HPDE6-E6E7 (cell line): ENCODE measurements at regions not wholly inside any gene's neighbourhood (a gene's known extent, or its start where the extent isn't known, plus 50 kb on each side); places are given as distances from the start of the nearest gene placed in this dataset.
"Not testable (repeated sequence)": the region's sequence is repeated elsewhere in the genome, so short reads cannot be mapped to it uniquely, and the experiment has no call there.

ENCODE experiments used
- DNase-seq: peaks from one replicate; pipeline ENCODE4 v3.0.0; 2011; ENCODE audit warnings: missing footprints; ENCODE audit errors: extremely low spot score

DNA sequence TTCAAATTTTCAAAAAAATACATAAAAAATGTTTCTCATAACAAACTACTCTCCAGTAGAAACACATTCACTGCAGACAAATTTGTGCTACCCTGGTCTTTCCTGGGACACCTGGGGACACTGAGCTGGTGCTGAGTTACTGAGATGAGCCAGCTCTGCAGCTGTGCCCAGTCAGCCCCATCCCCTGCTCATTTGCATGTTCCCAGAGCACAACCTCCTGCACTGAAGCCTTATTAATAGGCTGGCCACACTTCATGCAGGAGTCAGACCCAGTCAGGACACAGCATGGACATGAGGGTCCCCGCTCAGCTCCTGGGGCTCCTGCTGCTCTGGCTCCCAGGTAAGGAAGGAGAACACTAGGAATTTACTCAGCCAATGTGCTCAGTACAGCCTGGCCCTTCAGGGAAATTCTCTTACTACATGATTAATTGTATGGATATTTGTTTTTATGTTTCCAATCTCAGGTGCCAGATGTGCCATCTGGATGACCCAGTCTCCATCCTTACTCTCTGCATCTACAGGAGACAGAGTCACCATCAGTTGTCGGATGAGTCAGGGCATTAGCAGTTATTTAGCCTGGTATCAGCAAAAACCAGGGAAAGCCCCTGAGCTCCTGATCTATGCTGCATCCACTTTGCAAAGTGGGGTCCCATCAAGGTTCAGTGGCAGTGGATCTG, 1529.3 kb downstream of the RPIA start:
- DNase-seq, result not testable (repeated sequence)

DNA sequence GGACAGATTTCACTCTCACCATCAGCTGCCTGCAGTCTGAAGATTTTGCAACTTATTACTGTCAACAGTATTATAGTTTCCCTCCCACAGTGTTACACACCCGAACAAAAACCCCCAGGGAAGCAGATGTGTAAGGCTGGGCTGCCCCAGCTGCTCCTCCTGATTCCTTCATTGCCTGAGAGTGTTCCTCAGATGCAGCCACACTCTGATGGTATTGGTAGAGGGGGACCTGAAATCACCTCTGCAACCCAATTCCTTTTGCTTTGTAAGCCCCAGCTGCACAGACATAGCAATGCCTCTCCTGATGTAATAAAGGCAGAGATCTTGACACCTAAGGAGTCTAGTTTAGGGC, 1529.8 kb downstream of the RPIA start:
- no peak for DNase-seq

DNA sequence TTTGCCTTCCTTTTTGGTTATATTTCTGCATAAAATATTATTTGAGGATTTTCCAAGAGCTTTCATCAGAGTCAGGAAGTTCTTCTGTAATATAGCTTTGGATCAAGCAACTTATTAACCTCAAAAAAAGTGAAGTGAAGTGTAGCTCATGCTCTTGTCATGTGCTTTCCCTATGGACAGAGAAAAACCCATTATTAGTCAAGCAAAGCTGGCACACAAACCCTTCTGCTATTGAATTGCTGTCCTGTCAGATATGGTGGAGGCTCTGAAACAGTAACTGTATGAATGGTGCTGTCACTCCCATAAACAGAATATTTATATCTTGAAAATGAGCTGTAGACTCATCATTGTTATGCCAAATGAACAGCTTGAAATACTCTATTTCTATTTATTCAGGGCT, 1533.3 kb downstream of the RPIA start:
- DNase-seq, result not testable (repeated sequence)

DNA sequence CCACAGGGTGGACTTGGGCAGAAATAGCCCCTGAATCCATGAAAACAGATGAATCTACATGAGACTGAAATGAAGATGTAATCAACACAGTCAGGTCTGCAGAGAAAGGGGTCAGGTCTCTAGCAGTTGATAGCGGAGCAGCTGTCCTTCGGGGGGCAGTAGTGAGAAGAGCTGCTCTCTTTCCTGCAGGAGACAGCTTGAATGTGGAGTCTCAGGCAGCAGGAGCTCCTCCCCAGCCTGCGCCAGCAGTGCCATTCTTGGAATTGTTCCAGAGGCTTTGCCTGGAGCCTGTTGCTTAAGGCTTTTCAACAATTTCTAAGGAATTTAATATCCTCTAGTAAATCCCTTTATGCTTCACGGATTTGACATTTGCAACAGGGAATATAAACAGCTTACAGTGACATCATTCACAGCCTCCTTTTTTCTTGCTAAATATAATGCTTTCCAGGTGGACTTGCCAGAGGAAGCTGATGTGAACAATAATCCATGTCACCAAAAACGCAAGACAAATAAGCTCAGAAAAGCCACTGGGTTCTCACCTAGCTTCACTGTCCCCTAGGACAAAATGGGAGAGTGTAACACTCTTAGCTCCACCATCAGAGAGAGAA, 1535.1 kb downstream of the RPIA start:
- DNase-seq, result not testable (repeated sequence)

DNA sequence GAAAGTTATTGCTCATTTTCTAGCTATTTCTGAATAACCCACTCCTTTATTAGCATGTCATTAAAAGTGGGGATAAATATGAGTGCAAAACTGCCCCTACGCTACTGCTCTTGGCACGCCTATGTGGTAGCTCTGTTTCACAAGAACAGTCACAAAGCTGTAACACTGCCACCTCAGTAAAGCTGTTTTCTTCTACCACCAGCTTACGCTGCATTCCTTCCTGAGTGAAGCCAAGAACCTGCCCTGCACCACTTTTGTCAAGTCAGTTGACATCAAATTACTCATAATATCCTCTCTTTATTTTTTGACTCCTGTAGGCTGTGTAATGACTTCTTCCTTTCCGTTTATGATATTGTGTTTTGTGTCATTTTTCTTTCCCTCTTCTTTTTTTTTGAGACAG, 1539.7 kb downstream of the RPIA start:
- not testable (repeated sequence) for DNase-seq

DNA sequence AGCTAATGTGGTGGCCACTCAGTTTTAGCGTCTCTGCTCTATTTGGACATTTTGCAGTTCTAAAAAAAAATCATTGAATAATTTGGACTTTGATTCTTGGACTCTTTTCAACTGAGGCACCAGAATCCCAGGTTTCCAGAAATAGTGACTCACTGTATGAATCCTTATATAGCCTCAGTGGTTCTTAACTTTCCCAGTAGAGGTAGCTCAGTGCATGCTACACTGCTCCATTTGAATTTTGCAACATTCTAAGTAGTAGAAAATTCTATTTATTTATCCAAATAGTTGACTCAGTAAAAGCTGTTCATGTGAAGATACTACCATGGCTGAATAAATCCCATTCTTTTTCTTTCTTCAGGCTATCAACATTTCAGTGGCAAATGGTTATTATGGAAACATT, 1544.0 kb downstream of the RPIA start:
- not testable (repeated sequence) for DNase-seq

DNA sequence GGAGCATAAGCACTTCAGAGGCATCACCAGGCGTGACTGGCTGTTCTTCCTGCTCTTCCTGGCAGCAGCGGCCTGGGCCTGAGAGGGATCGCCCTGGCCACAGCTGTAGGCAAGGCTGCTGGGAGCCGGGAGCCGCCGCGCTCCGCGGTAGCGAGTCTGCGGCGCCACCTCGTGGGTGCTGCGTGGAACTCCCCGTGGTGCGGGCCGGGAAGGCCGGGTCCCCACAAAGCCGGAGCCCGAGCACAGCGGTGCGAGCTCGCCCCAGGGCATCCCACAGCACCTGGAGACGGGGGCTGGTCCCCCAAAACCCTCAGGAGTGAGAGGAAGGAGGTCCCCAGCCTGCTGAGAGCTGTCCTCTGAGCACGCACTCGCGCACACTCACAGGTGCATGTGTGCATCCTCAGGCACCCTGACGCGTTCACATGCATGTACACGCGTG, 1546.5 kb downstream of the RPIA start:
- DNase-seq, result not testable (repeated sequence)

DNA sequence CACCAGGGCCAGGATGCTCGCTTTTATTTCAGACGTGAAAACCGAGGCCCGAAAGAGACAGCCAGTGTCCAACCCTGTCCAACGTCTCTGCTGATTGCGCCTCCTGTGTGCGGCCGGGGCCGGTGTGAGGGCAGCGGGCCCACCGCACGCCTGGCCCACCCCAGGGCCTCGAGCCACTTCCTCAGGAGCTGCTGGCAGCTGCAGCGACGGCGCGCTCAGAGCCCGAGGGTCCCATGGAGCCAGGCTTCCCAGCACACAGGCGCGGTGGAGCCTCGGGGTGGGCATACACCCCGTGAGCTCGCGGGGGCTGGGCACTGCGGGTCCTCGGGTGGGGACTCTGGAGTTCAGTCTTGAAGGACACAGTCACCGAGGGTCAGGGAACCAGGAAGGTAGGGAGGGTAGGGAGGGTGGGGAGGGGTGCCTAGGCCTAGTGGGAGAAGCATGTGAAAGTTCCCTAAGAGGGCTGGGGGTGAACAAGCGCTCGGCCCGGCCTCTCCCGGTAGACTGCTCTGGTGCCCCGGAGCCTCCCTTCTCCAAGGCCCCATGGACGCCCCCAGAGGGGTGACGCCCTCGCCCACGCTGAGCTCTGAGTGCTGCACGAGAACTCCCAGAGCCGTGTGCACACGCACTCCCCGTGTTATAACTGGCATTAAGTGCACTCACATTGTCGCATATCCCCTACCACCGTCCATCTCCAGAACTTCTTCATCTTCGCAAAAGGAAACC, 1547.2 kb downstream of the RPIA start:
- DNase-seq, result not testable (repeated sequence)

DNA sequence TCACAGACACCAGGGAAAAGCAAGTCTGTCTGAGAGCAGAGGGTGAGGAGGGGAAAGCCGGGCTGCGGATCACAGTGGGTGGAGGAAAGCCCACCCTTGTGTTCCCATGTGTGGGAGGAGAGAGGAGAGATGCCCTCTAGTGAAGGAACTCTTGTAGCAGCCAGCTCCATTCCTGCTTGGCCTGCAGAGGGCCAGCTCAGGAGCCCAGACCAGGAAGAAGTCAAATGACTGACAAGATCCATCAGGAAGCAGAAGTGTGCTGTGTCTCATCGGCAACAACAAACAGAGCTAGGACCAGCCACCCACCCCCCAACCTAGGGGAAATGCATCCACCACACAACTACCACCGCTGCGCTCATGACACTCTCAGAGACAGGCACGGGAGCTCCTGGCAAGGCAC, 1548.3 kb downstream of the RPIA start:
- DNase-seq, result not testable (repeated sequence)

DNA sequence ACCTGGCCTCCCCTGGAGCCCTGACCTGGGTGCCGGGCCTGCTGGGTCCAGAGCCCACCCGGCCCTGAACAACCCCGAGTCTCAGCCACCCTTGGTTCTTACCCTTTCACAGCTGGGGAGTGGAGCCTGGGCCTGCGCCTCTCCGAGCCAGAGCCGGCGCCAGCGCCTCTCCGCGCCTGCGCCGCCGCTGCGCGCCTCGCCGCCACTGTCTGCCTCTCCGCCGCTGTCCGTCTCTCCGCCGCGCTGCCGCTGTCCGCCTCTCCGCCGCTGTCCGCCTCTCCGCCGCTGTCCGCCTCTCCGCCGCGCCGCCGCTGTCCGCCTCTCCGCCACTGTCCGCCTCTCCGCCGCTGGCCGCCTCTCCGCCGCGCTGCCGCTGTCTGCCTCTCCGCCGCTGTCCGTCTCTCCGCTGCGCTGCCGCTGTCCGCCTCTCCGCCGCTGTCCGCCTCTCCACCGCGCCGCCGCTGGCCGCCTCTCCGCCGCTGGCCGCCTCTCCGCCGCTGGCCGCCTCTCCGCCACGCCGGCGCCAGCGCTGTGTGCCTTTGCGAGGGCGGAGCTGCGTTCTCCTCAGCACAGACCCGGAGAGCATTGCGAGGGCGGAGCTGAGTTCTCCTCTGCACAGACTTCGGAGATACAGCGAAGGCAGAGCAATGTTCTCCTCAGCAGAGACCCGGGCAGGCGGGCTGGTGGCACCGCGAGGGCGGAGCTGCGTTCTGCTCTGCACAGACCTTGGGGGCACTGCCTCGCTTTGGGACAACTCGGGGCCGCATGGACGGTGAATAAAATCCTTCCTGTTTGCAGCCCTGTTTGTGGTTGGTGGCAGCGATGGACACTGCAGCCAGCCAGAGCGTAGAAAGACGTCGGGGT, 1553.7 kb downstream of the RPIA start:
- not testable (repeated sequence) for DNase-seq

DNA sequence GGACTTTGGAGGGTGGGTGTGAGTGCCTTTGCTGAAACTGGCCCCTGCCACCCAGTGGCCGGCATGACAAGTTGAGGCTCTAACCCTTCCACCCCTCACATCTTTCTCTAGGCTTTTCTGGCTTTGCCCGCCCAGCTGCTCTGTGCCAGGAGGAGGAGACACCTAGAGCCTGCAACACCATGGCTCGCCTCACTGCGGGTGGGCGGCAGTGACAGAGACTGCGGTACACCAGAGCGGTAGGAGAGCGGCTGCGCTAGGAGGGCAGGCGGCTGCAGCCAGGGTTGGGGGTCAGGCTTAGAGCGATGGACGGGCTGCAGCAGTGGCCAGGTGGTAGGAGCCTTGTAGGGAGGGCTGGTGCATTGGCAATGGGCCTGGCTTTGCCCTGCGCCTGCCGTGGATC, 1556.9 kb downstream of the RPIA start:
- not testable (repeated sequence) for DNase-seq

DNA sequence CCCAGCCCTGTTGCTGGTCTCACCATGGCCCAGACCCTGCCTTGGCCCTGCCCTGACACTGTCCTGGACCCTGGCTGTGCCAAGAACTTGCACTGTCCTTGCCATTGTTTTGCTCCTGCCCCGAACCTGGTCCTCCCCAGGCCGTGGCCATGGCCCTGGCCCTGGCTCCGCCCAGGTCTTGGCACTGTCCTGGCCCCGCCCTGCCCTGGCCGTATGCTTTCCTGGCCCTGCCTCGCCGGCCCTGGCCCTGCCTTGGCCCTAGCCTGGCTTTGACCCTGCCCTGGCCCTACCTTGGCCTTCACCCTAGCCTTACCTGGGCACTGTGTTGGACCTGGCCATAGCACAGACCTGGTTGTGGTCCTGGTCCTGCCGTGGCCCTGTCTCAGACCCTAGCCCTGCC, 1558.9 kb downstream of the RPIA start:
- not testable (repeated sequence) for DNase-seq

DNA sequence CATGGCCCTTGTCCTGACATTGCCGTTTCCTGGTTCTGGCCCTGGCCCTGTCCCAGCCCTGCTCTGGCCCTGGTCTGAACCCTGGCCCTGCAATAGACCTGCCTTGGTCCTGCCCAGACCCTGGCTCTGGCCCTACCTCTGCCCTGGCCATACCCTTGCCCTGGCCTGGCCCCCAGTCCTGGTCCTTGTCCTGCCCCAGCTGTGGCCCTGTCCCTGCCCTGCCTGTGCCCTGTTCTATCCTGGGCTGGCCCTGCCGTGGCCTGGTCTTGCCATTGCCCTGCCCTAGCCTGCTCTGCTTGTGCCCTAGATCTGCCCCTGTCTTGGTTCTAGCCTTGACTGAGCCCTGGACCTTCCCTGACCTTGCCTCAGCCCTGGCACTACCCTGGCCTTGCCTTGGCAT, 1560.1 kb downstream of the RPIA start:
- DNase-seq, result not testable (repeated sequence)

DNA sequence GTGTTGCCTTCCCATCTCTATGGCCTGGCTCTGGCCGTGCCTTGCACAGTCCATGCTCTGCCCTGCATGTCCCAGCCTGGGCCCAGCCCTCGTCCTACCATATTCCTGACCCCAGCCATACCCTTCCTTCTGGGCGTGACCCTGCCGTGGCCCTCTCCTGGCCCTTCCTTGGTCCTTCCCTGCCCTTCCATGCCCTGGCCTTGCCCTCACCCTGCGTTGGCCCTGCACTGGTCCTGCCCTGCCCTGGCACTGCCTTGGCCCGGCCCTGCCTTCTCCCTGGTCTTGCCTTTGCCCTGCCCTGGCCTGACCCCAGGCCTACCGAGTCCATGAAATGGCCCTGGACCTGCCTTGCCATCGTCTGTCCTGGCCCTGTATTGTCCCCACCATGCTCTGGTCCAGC, 1561.8 kb downstream of the RPIA start:
- DNase-seq, result not testable (repeated sequence)

DNA sequence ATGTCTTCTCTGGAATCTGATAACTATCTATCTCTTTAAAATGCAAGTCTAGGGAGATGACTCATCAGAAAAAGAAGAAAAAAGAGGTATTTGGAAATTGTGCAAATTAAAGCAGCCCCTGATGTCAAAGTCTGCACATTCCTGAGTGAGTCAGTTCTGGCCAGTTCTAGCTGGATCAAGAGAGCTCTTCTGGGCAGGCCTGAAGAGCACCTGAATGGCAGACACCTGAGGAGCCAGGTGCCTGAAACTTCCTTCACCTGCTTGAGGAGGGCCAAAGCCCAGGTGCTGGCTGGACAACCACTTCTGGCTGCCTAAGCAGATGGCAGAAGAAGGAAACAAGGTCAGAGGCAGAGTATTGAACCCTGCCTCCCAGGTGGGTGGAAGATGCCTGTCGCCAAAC, 1575.4 kb downstream of the RPIA start:
- DNase-seq, result not testable (repeated sequence)

DNA sequence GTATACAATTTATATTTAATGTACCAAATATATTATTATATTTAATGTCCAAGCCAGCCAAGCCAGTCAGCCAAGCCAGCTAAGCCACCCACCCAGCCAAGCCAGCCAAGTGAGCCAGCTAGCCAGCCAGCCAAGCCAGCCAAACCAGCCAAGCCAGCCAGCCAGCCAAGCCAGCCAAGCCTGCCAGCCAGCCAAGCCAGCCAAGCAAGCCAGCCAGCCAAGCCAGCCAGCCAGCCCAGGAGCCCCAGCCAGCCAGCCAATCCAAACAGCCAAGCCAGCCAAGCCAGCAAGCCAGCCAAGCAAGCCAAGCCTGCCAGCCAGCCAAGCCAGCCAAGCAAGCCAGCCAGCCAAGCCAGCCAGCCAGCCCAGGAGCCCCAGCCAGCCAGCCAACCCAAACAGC, 1596.3 kb downstream of the RPIA start:
- not testable (repeated sequence) for DNase-seq

DNA sequence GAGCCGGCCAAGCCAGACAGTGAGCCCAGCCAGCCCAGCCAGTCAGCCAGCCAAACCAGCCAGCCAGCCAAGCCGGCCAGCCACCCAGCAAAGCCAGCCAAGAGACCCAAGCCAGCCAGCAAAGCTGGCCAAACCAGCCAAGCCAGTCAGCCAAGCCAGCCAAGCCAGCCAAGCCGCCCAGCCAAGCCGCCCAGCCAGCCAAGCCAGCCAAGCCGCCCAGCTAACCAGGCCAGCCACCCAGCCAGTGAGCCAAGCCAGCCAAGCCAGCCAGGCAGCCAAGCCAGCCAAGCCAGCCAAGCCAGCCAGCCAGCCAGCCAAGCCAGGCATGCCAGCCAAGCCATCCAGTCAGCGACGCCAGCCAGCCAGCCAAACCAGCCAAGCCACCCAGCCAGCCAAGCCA, 1596.9 kb downstream of the RPIA start:
- not testable (repeated sequence) for DNase-seq

DNA sequence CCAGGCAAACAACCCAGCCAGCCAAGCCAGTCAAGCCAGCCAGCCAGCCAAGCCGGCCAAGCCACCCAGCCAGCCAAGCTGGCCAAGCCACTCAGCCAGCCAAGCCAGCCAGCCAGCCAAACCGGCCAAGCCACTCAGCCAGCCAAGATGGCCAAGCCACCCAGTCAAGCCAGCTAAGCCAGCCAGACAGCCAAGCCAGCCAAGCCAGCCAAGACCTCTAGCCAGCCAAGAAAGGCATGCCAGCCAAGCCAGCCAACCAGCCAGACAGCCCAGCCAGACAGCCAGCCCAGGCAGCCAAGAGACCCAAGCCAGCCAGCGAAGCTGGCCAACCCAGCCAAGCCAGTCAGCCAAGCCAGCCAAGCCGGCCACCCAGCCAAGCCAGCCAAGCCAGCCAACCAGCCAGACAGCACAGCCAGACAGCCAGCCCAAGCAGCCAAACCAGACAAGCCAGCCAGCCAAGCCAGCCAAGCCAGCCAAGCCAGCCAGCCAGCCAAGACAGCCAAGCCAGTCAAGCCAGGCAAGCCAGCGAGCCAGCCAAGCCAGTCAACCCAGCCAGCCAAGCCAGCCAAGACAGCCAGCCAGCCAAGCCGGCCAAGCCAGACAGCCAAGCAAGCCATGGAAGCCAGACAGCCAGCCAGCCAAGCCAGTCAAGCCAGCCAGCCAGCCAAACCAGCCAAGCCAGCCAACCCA, 1598.0 kb downstream of the RPIA start:
- not testable (repeated sequence) for DNase-seq

DNA sequence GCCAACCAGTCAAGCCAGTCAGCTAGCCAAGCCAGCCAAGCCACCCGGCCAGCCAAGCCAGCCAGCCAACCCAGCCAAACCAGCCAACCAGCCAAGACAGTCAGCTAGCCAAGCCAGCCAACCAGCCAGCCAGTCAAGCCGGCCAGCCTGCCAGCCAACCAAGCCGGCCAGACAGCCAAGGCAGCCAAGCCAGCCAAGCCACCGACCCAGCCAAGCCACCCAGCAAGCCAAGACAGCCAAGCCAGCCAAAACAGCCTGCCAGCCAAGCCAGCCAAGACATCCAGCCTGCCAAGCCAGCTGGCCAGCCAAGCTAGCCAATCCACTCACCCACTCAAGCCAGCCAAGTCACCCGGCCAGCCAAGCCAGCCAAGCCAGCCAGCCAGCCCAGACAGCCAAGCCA, 1599.2 kb downstream of the RPIA start:
- not testable (repeated sequence) for DNase-seq

DNA sequence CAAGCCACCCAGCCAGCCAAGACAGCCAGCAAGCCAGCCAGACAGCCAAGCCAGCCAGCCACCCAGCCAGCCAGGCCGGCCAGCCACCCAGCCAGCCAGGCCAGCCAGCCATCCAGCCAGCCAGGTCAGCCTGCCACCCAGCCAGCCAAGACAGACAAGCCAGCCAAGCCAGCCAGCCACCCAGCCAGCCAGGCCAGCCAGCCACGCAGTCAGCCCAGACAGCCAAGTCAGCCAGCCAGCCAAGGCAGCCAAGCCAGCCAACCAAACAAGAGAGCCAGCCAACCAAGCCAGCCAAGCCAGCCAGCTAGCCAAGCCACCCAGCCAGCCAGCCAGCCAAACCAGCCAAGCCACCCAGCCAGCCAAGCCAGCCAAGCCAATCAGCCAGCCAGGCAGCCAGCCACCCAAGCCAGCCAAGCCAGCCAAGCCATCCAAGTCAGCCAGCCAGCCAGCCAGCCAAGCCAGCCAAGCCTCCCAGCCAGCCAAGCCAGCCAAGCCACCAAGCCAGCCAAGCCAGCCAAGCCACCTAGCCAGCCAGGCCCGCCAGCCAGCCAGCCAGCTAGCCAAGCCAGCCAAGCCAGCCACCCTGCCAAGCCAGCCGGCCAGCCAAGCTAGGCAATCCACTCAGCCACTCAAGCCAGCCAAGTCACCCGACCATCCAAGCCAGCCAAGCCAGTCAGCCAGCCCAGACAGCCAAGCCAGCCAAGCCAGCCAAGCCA, 1599.9 kb downstream of the RPIA start:
- not testable (repeated sequence) for DNase-seq

DNA sequence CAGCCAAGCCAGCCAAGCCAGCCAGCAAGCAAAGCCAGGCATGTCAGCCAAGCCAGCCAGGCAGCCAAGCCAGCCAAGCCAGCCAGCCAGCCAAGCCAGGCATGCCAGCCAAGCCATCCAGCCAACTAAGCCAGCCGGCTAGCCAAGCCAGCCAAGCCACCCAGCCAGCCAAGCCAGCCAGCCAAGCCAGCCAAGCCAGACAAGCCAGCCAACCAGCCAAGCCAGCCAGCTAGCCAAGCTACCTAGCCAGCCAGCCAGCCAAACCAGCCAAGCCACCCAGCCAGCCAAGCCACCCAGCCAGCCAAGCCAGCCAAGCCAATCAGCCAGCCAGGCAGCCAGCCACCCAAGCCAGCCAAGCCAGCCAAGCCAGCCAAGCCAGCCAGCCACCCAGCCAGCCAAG, 1600.5 kb downstream of the RPIA start:
- DNase-seq, result not testable (repeated sequence)
